Prostate gland (tissue), 2 donors: ENCODE measurements at regions not wholly inside any gene's neighbourhood (a gene's known extent, or its start where the extent isn't known, plus 50 kb on each side); places are given as distances from the start of the nearest gene placed in this dataset.

Experiments used
- POLR2AphosphoS5 ChIP-seq: sonication (generic); formaldehyde crosslinking; IDR thresholded peaks from one replicate; pipeline ENCODE4 v1.6.1; 2017; ENCODE audit warnings: antibody characterized with exemption
- TF ChIP-seq, protein P1 (sequence below), 4 experiments: fragments of 200-600 bp in 2 of 4; fragments of 450-650 bp in 2 of 4; sonication (generic) in 2 of 4; IDR thresholded peaks; 1 replicate in 3 of 4; 2 replicates in 1 of 4; pipeline ENCODE4 v1.5.1; 2016 to 2019; ENCODE audit warnings: antibody characterized with exemption in 4 of 4, mild to moderate bottlenecking in 2 of 4, moderate library complexity in 2 of 4

DNA sequence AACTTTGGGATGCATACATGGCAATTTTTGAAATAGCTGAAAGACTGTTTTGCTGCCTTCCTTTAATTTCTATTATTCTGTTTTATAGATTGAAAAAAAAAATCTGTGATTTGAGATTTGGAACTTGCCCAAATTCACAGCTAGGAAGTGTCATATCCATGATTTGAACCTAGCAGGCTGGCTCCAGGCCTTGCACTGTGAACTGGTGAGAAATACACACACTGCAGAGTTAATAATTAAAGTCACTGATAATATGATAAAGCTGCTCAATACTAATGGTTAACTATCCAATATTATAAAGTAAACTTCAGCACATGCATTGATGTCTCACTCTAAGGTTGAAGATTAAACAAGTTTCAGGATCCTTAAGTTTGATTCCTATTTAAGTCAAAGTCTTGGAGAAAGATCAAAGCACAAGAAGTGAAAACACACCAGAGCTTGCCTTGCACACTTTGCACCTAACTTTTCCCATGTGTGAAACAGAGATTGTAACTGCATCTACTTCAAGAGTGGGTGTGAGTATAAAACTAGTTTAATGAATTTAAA is 150.6 kb upstream of the CCDC179 start:
- TF ChIP-seq, protein P1, sequence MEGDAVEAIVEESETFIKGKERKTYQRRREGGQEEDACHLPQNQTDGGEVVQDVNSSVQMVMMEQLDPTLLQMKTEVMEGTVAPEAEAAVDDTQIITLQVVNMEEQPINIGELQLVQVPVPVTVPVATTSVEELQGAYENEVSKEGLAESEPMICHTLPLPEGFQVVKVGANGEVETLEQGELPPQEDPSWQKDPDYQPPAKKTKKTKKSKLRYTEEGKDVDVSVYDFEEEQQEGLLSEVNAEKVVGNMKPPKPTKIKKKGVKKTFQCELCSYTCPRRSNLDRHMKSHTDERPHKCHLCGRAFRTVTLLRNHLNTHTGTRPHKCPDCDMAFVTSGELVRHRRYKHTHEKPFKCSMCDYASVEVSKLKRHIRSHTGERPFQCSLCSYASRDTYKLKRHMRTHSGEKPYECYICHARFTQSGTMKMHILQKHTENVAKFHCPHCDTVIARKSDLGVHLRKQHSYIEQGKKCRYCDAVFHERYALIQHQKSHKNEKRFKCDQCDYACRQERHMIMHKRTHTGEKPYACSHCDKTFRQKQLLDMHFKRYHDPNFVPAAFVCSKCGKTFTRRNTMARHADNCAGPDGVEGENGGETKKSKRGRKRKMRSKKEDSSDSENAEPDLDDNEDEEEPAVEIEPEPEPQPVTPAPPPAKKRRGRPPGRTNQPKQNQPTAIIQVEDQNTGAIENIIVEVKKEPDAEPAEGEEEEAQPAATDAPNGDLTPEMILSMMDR (IDR thresholded peaks at IDR 0.05): no peak
- no peak for TF ChIP-seq POLR2AphosphoS5
